Kidney (tissue), 13 donors: ENCODE measurements at regions not wholly inside any gene's neighbourhood (a gene's known extent, or its start where the extent isn't known, plus 50 kb on each side); places are given as distances from the start of the nearest gene placed in this dataset.

ENCODE experiments used
- DNase-seq, 5 donors: peaks; one replicate each; pipeline ENCODE4 v3.0.0-alpha.2; 2013 to 2020
- FAIRE-seq: peaks from 2 replicates; lab custom pipeline; 2012; peaks lifted over from hg19 to GRCh38; lab: Jason Lieb, UNC
- H3K27ac ChIP-seq, 2 donors: one replicate each; pipeline ENCODE4 v1.7.0; 2013; ENCODE audit warnings: low read depth in 2 of 2, low read length in 2 of 2, inconsistent platforms in 1 of 2
- H3K27me3 ChIP-seq: one replicate; pipeline ENCODE4 v1.7.1; 2013; ENCODE audit warnings: low read length, inconsistent platforms; ENCODE audit not compliant: control insufficient read depth, insufficient read depth
- H3K36me3 ChIP-seq, 3 donors: one replicate each; pipeline versions ENCODE4 v1.7.0 to v1.7.1; 2013; ENCODE audit warnings: low read length in 3 of 3, control low read depth in 1 of 3, inconsistent platforms in 1 of 3; ENCODE audit not compliant: insufficient read depth in 3 of 3, control insufficient read depth in 2 of 3
- H3K4me1 ChIP-seq, 3 donors: one replicate each; pipeline versions ENCODE4 v1.7.0 to v1.7.1; 2013; ENCODE audit warnings: low read length in 3 of 3, inconsistent platforms in 1 of 3, low read depth in 1 of 3; ENCODE audit not compliant: control insufficient read depth in 2 of 3, insufficient read depth in 2 of 3
- H3K4me3 ChIP-seq, 3 donors: one replicate each; pipeline versions ENCODE4 v1.7.0 to v1.8.1; 2013; ENCODE audit warnings: low read length in 3 of 3, control low read depth in 1 of 3, inconsistent platforms in 1 of 3
- H3K9ac ChIP-seq, 3 donors: one replicate each; pipeline versions ENCODE4 v1.7.0 to v1.7.1; 2013; ENCODE audit warnings: low read length in 3 of 3, control low read depth in 1 of 3, inconsistent platforms in 1 of 3
- H3K9me3 ChIP-seq, 3 donors: one replicate each; pipeline versions ENCODE4 v1.7.0 to v1.7.1; 2013; ENCODE audit warnings: low read length in 3 of 3, control low read depth in 1 of 3, inconsistent platforms in 1 of 3; ENCODE audit not compliant: control insufficient read depth in 2 of 3, insufficient read depth in 1 of 3
- CTCF ChIP-seq: IDR thresholded peaks from 3 replicates; pipeline ENCODE4 v1.5.1; 2012; ENCODE audit warnings: mild to moderate bottlenecking, moderate library complexity, borderline replicate concordance; ENCODE audit not compliant: insufficient read depth; ENCODE audit errors: extremely low read depth
- intact Hi-C: fragments of 100-400 bp; cut with DNase I; formaldehyde crosslinking; loops from one replicate; pipeline ENCODE4 v1.11.1; 2022
- donor health status: control.
- donor health status: control.
- donor health status: control.
- donor health status: control.
- donor health status: control.
- donor health status: DM: yes; HTN: yes; CAD: no.
- donor health status: Normal renal cell carcinoma (clear cell type).

GRCh38 chr14:89479802-89480201, 62.8 kb upstream of the FOXN3 start:
- Histone ChIP-seq H3K4me1 (no peaks in the 10 kb centered on the region), H3K9me3 (no peaks in the 10 kb centered on the region), H3K4me3 (no peak overlapping the region), H3K27me3 (no peaks in the 10 kb centered on the region), H3K9ac (no peak overlapping the region), H3K36me3 (no peaks in the 10 kb centered on the region), H3K27ac (no peak overlapping the region)
- FAIRE-seq (no peak), DNase-seq (no peak)
- intact Hi-C loops = no loop called here
- TF ChIP-seq CTCF = no peak

GRCh38 chr14:89477391-89477790, 60.4 kb upstream of the FOXN3 start:
- H3K4me1 ChIP-seq = no peaks in the 10 kb centered on the region
- no peaks in the 10 kb centered on the region for H3K27me3 ChIP-seq
- H3K27ac ChIP-seq = no peak overlapping the region
- no peak for TF ChIP-seq CTCF
- H3K4me3 ChIP-seq = no peak overlapping the region
- DNase-seq (no peak), FAIRE-seq (no peak)
- no peak overlapping the region for H3K9ac ChIP-seq
- H3K36me3 ChIP-seq = no peaks in the 10 kb centered on the region
- intact Hi-C loops = no loop called here
- no peaks in the 10 kb centered on the region for H3K9me3 ChIP-seq

GRCh38 chr14:89476354-89476896, 59.4 kb upstream of the FOXN3 start:
- Histone ChIP-seq H3K4me1 (no peaks in the 10 kb centered on the region), H3K9ac (no peak overlapping the region), H3K27ac (no peak overlapping the region), H3K27me3 (no peaks in the 10 kb centered on the region), H3K9me3 (no peaks in the 10 kb centered on the region), H3K36me3 (no peaks in the 10 kb centered on the region), H3K4me3 (no peak overlapping the region)
- intact Hi-C loops = no loop called here
- no peak for FAIRE-seq
- DNase-seq = no peak
- TF ChIP-seq CTCF = no peak

GRCh38 chr14:89474464-89474863, 57.4 kb upstream of the FOXN3 start:
- TF ChIP-seq CTCF = no peak
- H3K36me3 ChIP-seq = no peaks in the 10 kb centered on the region
- no peaks in the 10 kb centered on the region for H3K4me1 ChIP-seq
- no peaks in the 10 kb centered on the region for H3K27me3 ChIP-seq
- DNase-seq (no peak), FAIRE-seq (no peak)
- intact Hi-C loops = no loop called here
- H3K9me3 ChIP-seq = no peaks in the 10 kb centered on the region
- no peak overlapping the region for H3K9ac ChIP-seq
- H3K4me3 ChIP-seq = no peak overlapping the region
- no peak overlapping the region for H3K27ac ChIP-seq
